GM18517 (cell line): ENCODE measurements at regions not wholly inside any gene's neighbourhood (a gene's known extent, or its start where the extent isn't known, plus 50 kb on each side); places are given as distances from the start of the nearest gene placed in this dataset.
"Not testable (repeated sequence)": the region's sequence is repeated elsewhere in the genome, so short reads cannot be mapped to it uniquely, and the experiment has no call there.

ENCODE experiments used
- ATAC-seq: cut with Tn5 transposase; IDR thresholded peaks from one replicate; pipeline ENCODE4 v1.9.1; 2021; ENCODE audit warnings: mild to moderate bottlenecking, moderate library complexity; ENCODE audit not compliant: unreplicated experiment

DNA sequence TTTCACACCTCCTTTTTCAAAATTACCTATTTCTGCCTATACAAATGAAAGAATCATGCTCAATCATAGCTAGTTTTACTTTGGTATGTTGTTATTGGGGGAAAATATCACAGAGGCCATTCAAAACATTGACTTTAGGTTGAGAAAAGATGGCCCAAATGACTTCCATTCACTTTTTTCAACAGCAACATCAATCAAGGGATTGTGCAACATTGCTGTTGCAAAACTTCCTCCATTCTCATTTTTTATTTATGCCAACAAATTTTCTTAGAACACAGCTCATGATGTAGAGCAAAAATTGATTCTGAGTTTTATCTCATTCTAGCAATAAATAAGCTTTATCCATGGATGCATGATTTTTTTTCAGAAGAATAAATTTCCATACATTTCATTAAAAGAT lies 93.6 kb upstream of the RORB start:
- no peak for ATAC-seq

DNA sequence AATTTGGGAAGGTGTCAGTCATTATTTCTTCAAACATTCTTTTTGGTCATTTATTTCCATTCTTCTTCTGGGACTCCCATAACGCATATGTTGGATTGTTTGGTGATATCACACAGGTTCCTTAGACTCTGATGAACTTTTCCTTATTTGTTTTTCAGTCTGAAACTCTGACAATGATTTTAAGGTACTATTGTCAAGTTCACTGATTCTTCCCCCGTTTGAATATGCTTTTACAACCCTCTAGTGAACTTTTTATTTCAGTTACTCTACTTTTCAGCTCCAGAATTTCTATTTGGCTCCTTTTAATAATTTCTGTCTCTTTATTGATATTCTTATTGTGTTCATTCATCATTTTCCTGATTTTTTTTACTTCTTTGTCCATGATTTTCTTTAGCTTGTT lies 92.5 kb upstream of the RORB start:
- no peak for ATAC-seq

DNA sequence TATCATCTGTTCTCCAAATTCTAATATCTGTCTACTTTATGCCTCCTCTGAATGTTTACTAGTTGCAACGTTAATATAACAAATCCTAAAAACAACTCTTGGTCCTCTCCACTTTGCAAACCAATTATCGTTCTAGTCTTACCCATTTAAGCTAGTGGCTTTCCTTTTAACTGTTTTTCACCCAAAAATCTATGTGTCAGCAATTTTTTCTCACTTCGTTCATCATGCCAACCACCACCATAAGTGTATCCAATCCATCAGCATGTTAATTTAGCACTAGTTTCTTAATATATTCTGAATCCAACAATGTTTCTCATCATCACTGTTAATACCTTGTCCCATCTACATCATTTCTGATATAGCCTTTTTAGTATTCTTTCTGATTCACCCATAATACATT lies 90.0 kb upstream of the RORB start:
- ATAC-seq = no peak

DNA sequence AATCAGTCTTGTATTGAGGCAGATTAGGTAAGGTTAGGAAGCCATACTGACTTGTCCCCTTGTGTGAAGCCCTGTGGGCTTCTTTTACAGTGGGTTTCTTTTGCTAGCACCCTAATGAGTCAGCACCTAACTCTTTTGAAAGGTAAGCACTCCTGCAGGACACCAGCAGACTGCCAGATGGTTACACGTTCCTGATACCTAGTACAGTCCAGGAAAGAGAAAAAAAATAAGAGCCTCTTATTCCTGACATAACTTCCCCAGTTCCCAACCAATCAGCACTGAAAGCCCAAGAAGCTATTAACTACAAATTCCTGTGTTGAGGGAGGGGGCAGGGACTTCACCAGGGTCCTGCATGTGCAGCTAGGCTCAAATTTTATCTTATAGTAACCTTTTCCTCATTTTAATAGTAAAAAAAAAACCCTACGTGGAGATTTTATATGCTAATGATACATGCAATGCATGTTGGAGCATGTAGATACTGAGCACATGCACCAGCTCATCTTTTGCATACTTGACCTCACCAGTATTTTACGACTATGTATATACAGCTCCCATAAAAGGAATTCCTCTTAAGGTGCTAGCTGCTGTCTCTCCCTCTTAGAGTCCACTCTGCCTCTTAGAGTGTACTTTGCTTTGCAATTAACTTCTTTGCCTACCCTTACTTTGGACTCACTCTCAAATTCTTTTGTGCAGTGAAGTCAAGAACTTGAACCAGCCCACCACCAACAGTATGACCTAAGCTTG lies 84.7 kb upstream of the RORB start:
- ATAC-seq = no peak

DNA sequence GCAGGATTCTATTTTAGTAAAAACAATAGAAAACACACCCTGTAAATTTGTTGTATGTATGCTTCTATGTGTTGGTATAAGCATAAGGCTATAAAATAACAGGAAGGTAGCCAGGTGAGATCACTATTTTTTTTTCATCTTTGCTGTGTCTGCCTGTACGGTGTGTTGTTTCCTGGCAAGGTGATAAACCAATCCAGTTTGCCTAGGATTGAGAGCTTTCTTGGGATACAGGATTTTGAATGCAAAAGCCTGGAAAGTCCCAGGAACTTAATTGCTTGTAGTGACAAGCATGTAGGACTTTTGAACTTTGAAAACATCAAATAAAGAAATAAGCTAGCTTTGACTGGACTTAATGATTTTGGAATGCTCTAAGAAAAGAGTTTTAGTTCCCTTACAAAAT lies 83.3 kb upstream of the RORB start:
- no peak for ATAC-seq

DNA sequence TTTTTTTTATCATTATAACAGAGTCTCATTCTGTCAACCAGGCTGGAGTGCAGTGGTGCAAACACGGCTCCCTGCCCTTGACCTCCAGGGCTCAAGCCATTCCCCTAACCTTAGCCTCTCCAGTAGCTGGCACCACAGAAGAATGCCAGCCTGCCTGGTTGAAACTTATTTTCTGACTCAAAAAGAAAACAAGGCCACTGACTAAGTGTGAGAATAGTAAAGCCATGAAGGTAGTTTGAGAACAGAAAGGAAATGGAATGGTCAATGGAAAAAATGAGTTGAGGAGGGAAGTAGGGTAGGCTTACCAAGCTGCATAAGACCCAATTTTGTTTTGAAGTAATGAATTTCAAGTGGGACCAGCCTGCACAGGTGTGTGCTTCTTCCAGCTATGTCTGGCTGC lies 82.8 kb upstream of the RORB start:
- ATAC-seq = no peak

DNA sequence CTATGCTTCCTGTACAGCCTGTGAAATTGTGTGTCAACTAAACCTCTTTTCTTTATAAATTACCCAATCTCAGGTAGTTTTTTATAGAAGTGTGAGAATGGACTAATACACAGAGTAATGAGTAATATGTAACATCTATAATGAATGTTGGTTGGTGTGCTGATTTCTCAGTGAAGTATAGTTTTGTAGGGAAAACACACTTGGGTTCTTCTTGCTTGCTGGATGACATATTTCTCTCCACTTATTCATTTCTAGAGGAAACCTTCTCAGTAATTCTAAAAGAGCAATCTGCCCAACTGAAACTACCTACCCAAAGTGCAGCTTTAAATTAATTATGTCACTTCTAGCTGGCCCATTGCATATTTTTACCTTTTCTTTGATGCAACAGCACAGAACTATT lies 81.1 kb upstream of the RORB start:
- ATAC-seq = no peak

DNA sequence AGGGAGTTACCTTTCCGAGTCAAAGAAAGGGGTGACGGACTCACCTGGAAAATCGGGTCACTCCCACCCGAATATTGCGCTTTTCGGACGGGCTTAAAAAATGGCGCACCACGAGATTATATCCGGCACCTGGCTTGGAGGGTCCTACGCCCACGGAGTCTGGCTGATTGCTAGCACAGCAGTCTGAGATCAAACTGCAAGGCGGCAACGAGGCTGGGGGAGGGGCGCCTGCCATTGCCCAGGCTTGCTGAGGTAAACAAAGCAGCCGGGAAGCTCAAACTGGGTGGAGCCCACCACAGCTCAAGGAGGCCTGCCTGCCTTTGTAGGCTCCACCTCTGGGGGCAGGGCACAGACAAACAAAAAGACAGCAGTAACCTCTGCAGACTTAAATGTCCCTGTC lies 72.6 kb upstream of the RORB start:
- ATAC-seq = not testable (repeated sequence)

DNA sequence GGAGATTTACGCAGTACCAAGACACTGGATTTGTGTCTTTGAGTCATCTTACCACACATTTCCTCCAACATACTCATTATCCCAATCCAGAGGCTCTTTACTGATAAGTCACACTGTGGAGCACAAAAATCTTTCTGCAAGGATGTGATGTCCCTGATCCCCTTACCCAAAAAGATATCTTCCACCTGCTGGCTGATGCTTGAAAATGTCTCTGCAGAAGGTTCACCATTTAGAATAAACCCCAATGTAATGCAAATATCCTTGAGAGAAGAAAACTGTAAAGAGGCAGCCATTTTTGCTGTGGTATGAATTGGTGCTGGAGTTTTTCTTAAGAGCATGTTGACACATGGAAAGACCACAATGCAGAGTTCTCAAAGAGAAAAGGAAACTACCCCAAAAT lies 65.7 kb upstream of the RORB start:
- no peak for ATAC-seq

DNA sequence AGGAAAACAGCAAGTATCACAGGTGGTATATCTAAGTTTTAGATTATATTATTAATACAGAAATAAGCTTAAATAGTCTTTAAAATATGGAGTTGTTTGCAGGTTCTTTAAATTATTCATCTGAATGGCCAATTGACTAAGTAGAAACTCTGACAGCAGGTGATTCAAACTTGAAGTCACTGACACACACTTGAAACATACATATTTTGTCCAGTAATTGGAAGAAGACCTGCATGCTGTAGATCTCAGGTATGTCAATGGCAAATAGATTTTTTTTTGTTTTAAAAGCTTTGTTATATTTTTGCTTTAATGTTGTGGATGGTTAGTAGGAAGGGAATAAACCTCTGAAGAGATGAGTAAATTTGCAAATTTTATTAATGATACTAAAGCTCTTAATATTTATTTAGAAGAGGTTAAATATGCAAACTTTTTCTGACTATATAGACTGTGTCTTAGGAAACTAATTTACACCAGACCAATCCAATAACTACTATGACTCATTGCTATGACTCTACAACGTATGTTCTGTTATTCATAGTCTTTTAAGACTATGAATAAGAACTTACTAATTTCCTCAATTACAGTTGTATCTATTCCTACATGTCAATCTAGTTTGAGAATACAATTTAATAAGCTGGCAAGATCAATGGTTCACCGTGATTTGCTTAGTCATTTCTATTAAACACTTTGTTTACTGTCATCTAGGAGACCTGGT lies 53.9 kb upstream of the RORB start:
- no peak for ATAC-seq

DNA sequence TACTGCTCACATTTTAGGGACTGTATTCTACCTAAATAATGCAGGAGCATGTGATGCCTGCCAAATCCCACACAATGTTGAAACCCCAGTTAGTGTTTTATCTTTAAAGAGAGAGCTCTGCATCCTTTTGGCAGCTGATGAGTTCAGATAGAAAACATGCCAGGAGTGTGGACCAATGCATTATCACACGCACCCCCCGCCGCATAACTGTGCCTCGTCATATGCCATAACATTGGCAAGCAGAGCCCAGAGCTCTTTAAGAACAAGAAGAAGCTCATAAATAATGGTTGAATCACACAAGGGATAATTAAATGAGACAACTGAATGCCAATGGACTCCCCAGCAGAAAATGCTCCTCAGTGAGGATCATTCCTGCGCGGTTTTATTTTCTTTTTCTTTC lies 52.8 kb upstream of the RORB start:
- no peak for ATAC-seq
